RPMI8226 (cell line): ENCODE measurements at regions not wholly inside any gene's neighbourhood (a gene's known extent, or its start where the extent isn't known, plus 50 kb on each side); places are given as distances from the start of the nearest gene placed in this dataset.
A peak's percentile ranks its signal among the peaks of the same experiment; 100 is the strongest.

Source experiments
- DNase-seq: peaks from one replicate; pipeline ENCODE4 v3.0.0-alpha.2; 2015

DNA sequence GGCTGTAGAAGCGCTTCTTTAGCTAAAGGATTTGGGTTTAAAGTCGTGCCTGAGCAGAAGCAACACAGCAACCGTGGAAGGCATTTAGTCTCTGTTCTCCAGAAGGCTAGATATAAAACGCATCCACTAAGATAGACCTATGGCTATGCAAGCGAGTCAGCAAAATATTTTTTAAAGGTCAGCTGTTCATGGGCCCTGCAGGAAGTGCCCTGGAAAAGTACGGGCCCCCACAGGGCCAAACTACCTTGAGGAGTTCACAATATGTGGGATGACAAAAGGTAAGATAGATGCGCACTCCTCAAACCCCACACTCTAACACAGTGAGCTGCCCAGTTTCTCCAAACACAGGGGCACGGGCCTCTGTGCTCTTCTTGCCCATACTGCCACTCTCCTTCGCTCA lies 261.6 kb downstream of the VPS13C start:
- no peak for DNase-seq

DNA sequence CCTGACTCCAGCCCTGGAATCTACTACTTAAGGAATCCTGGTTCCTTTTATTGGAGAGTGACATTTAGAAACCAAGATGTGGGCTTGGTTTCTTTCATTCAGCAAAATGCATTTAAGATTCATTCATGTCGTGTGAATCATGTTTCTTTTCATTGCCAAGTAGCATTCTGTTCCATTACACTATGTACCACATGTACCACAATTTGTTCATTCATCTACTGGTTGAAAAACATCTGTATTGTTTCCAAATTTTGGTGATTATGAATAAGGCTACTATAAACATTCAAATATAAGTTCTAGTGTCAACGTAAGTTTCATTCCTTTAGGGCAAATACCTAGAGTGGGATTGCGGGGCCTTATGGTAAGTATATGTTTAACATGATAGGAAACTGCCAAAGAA lies 264.2 kb downstream of the VPS13C start:
- DNase-seq = no peak

GRCh38 chr15:61794881-61795280 lies 265.4 kb downstream of the VPS13C start:
- no peak for DNase-seq

- DNase-seq = no peak
These were observed 266.0 kb downstream of the VPS13C start for GRCh38 chr15:61794276-61794675.

GRCh38 chr15:61784734-61785133 lies 275.5 kb downstream of the VPS13C start:
- DNase-seq = no peak

- DNase-seq = no peak
These were observed 279.8 kb downstream of the VPS13C start for GRCh38 chr15:61780278-61780980.

- no peak for DNase-seq
These were observed 282.6 kb downstream of the VPS13C start for GRCh38 chr15:61777689-61778088.

DNA sequence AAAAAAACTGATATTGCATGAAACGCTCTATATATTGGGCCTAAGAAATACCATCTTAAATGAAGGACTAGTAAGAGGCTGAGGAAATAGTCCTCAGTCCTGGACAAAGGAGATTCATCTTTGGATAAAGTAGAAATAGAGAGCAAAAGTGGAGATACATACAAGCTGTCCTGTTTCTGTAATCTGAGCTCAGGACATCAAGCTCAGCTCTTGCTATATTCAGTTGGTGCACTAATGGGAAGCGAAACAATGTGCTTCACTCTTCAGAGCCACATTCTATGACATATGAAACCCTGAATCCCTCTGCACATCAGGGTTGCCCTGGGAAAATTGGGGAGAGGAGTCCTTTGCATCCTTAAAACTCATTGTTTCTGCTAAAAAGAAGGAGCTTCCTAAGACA lies 290.7 kb downstream of the VPS13C start:
- no peak for DNase-seq

DNA sequence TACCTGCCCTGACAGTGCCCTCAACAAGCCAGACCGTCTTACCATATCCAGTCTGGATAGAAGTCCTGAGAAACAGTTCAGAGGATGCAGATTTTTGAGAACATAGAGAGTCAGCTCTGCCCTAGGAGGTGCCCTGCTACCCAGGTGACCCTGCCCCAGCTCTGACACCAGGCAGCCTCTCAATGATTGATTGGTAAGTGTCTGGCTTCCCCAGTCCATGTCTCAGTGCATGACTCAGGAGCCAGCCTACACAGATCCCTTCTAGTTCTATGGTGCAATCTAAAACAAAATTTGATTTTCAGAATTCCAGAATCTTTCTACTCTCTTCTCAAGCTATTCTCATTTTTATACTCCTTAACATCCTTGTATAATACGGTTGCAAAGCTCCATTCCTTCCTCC lies 292.1 kb downstream of the VPS13C start:
- DNase-seq = no peak

DNA sequence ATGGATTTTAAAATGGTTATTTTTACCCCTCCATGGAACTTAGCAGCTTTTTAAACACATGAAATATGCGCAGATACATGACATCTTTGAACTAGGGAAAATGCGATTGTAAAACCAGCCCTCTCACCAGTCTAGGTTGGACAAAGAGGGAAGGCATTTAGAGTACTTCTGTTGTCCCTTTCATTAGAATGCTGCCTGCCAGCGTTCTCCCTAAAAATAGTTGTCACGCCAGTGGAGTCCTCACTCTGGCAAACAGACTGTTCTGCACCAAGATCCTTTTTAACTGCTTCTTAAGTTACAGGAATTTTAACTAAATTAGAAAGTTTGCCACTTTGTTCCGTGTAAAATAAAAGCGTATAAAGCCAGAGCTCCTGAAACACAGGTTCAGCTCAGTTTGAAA lies 295.3 kb downstream of the VPS13C start:
- no peak for DNase-seq

GRCh38 chr15:61764141-61764540 lies 296.1 kb downstream of the VPS13C start:
- DNase-seq = no peak

DNA sequence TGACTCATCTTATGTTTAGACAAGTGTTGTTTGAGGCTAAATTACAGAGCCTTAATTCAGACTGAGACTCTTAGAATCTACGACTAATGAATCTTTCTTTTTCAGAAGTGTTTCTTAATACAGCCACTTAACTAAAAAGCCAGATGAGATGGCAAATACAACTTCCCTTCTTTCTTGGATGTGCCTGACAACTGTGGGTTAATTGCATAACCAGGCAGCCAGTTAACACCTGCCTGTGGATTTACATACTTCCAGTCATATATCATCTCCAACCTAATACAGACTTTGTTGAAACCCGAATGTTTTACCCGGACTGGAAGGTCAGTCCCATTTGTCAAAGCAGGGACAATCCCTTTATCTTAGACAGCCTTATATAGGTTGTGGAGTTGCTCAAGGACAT lies 297.6 kb downstream of the VPS13C start:
- DNase-seq = no peak

DNA sequence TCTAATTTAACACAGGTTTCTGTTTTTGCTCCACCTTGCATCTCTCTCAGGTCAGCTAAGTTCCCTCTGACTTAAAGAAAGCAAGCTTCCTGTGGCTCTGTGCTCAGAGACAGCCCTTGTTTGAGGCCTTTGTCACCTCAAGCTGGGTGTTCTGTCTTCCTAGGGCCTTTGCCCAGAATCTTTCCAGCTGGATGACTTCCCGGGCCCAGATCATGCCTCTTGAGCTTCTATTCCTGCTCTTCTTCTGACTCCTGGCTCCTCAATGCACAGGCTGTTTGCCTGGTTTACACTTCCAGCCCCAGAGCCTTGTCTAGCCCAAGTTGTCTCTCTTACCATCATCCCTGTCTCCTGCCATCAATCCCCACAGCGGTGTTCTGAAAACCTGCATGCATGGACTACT lies 300.6 kb downstream of the VPS13C start:
- DNase-seq = no peak

- DNase-seq = no peak
These were observed 304.0 kb downstream of the VPS13C start for GRCh38 chr15:61756071-61756820.

DNA sequence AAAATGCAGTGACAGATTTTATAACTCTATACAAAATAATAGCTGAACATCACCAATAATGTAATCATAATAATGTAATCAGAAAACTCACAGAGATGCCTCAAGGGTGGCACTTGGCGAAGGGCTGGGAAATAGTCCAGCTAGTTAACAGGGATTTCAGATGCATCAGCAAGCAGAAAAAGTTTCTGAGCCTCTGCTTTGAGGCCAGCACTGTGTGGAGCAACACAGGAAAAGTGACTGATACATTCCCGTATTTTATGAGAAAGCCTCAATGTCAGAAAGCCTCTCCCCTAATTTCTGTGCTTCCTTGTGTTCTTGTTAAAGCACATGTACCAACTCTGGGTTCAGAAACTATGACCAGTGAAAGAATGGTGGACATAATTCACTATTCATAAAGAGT lies 304.8 kb downstream of the VPS13C start:
- DNase-seq = no peak

GRCh38 chr15:61753018-61753710 lies 307.1 kb downstream of the VPS13C start:
- no peak for DNase-seq

- no peak for DNase-seq
These were observed 308.2 kb downstream of the VPS13C start for GRCh38 chr15:61752001-61752400.

- peak; percentile 51 for DNase-seq
These were observed 309.8 kb downstream of the VPS13C start for GRCh38 chr15:61750271-61751084.

GRCh38 chr15:61749169-61749568 lies 311.1 kb downstream of the VPS13C start:
- DNase-seq = no peak

- DNase-seq = no peak
These were observed 311.7 kb downstream of the VPS13C start for GRCh38 chr15:61748529-61748928.

DNA sequence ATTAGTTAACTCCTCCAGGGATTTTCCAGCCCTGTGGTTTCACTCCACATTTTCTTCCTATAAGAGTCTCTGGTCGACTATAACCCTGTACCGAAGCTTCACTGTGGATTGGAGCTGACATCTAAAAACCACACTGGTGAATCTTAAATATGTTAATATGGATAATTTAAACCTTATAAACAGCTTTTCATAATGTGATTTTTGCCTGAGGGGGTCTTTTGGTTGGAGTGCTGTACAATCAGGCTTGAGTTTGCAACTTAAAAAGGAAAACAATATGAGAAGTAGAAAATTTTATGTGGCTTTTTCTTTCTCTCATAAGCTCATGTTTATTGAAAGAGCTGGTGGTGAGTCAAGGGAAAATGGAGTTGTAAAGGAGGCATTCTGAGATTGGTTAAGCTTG lies 313.7 kb downstream of the VPS13C start:
- no peak for DNase-seq

DNA sequence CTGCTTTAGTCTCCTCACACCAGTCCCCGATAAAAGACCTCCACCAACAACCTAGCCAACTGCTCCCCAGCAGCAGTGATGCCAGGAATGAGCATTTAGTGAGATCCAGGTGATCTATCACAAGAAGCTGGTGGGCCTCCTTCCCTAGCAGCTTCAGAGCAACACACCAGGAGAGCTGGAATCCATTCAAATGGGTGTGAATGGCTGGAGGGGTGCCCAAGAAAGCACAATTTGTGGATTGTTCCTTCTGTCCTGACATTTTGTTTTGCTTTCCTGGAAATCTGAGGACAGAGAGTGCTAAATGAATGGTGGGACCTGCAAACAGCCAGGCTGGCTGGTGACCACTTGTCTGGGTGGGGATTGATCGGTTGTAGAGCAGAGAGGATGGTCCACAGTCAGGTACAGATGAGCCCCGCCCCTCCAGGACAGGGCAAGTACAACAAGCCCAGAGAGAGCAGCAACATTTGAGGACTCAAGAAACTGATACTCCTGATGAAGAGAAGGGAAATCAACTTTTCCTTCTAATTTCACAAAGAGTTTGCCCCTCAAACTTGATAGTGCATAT lies 316.8 kb downstream of the VPS13C start:
- DNase-seq = no peak

GRCh38 chr15:61742591-61742990 lies 317.7 kb downstream of the VPS13C start:
- no peak for DNase-seq
